ENCODE measurements at regions not wholly inside any gene's neighbourhood (a gene's known extent, or its start where the extent isn't known, plus 50 kb on each side); places are given as distances from the start of the nearest gene placed in this dataset.

DNA sequence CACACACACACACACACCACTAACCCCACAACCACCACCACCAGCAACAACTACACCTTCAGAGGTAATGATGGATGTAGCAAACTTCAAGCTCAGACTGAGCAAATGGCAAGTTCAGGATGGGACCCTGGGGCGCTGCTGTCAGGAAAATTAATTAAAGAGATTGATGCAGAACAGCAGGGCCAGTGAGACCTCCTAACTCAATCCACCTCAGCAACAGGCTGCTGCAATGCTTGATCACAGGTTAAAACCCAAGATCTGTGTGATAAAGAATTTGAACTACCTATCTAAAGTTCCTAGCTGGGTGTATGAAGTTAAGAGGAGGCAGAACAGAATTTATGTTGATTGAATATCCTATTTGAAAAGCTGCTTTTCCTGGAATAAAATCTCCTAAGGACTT, 140.3 kb upstream of the FER start:
- no peak for TF ChIP-seq JUND (IDR thresholded peaks at IDR 0.05; ENCODE audit: low read depth)

DNA sequence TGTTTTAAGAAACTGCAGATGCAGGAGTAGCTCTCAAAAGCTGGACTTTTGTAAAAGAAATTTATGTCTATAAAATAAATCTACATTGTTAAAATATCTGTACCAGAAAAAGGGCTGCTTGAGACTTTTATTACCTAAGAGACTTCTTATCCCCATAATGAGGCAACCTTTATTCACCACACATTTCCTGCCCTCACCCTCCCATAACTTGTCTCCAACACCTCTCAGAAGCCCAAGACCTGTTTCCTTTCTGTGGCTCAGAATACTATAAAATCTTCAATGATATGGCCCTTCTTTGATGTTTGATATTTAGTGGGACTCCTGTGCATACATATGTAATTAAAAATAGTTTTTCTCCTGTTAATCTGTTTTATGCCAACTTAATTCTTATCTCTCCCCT, 141.5 kb upstream of the FER start:
- in situ Hi-C loops (cut with HindIII; ENCODE audit: low pct_unique_long_range_greater_than_20kb, low sequenced_read_pairs), result no loop called here
- no peak for TF ChIP-seq JUND (IDR thresholded peaks at IDR 0.05; ENCODE audit: low read depth)
- DNase-seq (ENCODE audit: low read depth in 1 of 2, low spot score in 1 of 2), result no peak

More for the DNA sequence above, 140.3 kb upstream of the FER start:
- in situ Hi-C loops (cut with HindIII; ENCODE audit: low pct_unique_long_range_greater_than_20kb, low sequenced_read_pairs), result no loop called here
- DNase-seq (ENCODE audit: low read depth in 1 of 2, low spot score in 1 of 2), result no peak

DNA sequence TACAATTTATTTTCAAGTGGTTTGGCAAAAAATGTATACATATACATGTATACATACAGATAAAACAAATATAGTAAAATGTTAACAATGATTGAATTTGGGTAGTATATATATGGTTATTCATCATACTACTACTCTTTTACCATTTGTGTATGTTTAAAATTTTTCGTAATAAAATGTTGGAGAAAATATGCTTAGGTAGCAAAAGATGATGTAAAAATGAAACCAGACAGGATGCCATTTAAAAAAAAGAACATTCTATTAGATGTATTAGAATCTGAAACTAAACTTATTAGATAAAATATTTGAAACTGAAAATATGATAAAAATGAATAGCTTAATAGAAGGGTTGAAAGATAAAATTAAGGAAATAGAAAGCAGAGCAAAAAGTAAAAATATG, 144.9 kb upstream of the FER start:
- in situ Hi-C loops (cut with HindIII; ENCODE audit: low pct_unique_long_range_greater_than_20kb, low sequenced_read_pairs), result no loop called here
- no peak for TF ChIP-seq JUND (IDR thresholded peaks at IDR 0.05; ENCODE audit: low read depth)
- no peak for DNase-seq (ENCODE audit: low read depth in 1 of 2, low spot score in 1 of 2)

DNA sequence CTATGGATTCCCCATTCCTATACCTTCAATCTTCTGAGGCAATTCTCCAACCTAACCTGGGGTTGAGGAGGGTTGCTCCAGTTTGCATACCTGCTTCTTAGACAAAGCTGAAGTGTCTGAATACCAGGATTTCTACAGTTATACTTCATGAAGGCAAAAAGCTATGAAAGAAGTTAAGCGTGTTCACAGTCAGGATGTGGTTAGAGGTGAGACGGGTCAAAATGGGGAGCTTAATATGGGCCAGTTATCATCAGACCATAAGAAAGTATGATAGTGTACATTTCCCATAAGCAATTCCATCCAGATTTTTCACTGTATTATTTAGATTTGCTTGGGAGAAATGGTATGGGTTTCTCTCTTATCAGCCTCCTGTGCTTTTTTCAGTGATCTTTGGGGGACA, 156.9 kb upstream of the FER start:
- in situ Hi-C loops (cut with HindIII; ENCODE audit: low pct_unique_long_range_greater_than_20kb, low sequenced_read_pairs), result no loop called here
- no peak for DNase-seq (ENCODE audit: low read depth in 1 of 2, low spot score in 1 of 2)
- TF ChIP-seq JUND (IDR thresholded peaks at IDR 0.05; ENCODE audit: low read depth), result no peak

DNA sequence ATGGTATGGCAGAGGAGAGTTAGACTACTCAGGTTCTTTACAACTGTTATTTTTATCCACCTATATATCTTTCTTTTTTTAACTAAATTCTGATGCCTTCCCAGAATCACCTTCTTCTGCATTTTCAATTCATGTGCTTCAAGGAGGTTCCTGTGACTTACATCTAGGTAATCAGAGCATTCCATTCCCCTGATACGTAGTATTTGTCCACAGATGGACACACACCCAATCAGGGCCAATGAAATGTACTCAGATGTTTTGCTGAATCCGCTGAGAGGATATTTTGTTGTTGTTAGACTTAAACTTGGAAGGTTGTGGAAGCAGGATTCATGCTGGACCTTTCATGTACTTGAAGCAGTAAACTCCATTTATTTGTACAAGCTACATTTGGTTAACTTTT, 159.4 kb upstream of the FER start:
- in situ Hi-C loops (cut with HindIII; ENCODE audit: low pct_unique_long_range_greater_than_20kb, low sequenced_read_pairs), result no loop called here
- DNase-seq (ENCODE audit: low read depth in 1 of 2, low spot score in 1 of 2), result no peak
- TF ChIP-seq JUND (IDR thresholded peaks at IDR 0.05; ENCODE audit: low read depth), result no peak

DNA sequence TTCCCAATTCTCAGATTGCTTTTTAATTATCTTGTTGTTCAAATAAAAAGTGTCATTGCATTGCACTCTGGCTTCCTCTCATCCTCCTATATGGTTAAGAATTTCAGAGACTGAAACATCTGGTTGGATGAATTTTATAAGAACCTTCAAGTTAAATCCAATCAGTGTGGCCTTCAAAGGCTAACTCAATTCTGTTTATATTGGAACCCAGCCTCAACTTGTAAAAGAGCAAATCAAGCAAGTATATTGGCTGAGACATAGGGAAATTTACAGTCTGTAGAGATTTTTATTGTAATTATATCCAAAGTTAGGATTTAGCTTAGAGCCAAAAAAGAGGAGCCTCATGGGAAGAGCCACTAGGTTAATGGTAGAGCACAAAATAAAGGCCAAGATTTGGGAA, 159.9 kb upstream of the FER start:
- TF ChIP-seq JUND (IDR thresholded peaks at IDR 0.05; ENCODE audit: low read depth), result no peak
- DNase-seq (ENCODE audit: low read depth in 1 of 2, low spot score in 1 of 2), result no peak
- in situ Hi-C loops (cut with HindIII; ENCODE audit: low pct_unique_long_range_greater_than_20kb, low sequenced_read_pairs), result no loop called here

DNA sequence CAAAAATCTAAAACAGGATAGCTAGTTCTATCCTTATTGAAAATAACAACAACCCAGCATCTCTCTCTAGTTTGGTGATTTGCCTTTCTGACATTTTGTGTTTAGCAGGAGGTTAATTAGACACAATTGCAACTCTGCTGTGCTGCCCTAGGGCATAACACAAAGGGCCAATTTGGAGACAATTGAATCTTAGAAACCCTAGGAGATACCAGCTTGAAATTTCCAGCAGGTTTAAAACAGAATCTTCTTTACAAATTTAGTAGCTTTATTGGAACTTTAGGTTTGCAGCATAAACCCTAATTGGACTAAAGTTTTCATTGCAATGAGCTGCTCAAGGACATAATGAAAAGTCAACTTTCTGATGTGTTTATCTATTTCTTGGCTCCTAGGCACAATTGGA, 166.7 kb upstream of the FER start:
- in situ Hi-C loops (cut with HindIII; ENCODE audit: low pct_unique_long_range_greater_than_20kb, low sequenced_read_pairs), result no loop called here
- no peak for DNase-seq (ENCODE audit: low read depth in 1 of 2, low spot score in 1 of 2)
- TF ChIP-seq JUND (IDR thresholded peaks at IDR 0.05; ENCODE audit: low read depth), result no peak

DNA sequence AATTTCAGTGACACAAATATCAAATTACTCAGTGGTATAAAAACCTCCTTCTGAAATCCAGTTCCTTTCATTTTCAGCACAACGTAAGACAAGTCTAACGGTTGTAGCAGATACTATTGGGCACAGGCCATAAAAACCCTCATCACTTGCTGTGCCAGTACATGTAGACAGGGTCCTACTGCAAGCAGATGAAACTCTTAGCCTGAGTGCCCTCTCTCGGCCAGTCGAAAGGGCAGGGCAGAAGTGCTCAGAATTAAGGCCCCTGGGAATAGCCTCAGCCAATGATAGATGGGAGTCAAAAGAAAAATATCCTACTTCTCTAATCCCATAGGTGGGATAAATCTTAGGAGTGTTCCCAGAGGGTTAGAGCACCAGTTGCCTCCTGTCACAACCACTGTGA, 168.5 kb upstream of the FER start:
- TF ChIP-seq JUND (IDR thresholded peaks at IDR 0.05; ENCODE audit: low read depth), result no peak
- in situ Hi-C loops (cut with HindIII; ENCODE audit: low pct_unique_long_range_greater_than_20kb, low sequenced_read_pairs), result no loop called here
- no peak for DNase-seq (ENCODE audit: low read depth in 1 of 2, low spot score in 1 of 2)

DNA sequence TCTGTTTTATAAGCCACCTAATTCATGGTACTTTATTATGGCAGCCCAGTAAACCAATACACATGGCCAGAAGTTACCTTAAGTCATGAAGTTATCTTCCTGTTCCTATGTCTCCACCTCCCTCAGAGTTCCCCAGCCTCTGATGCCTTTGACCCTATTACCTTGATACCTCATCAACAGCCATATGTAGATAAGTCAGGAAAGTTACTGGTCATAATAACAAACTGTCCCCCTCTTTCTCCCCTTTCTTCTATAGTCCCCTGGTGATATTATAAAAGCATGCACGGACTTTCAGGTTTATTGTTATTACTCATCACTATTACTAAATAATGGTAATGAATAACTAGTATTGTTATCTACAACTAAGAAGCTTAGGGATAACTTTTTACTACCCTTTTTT, 168.9 kb upstream of the FER start:
- no peak for DNase-seq (ENCODE audit: low read depth in 1 of 2, low spot score in 1 of 2)
- TF ChIP-seq JUND (IDR thresholded peaks at IDR 0.05; ENCODE audit: low read depth), result no peak
- in situ Hi-C loops (cut with HindIII; ENCODE audit: low pct_unique_long_range_greater_than_20kb, low sequenced_read_pairs), result no loop called here

DNA sequence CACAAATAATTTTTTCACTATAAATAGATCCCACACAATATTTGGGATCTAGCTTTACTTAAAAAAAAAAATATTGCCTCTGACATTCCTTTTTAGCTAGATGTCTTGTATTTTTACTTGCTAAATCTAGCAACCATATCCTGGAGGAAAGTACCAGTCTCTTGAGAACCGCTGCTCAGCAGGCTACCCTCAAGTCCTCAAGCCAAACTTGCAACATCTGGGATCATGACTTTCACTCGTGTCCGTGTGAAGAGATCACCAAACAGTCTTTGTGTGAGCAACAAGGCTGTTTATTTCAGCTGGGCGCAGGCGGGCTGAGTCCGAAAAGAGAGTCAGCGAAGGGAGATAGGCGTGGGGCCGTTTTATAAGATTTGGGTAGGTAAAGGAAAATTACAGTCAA, 180.3 kb upstream of the FER start:
- in situ Hi-C loops (cut with HindIII; ENCODE audit: low pct_unique_long_range_greater_than_20kb, low sequenced_read_pairs), result no loop called here
- DNase-seq (ENCODE audit: low read depth in 1 of 2, low spot score in 1 of 2), result no peak
- TF ChIP-seq JUND (IDR thresholded peaks at IDR 0.05; ENCODE audit: low read depth), result no peak

DNA sequence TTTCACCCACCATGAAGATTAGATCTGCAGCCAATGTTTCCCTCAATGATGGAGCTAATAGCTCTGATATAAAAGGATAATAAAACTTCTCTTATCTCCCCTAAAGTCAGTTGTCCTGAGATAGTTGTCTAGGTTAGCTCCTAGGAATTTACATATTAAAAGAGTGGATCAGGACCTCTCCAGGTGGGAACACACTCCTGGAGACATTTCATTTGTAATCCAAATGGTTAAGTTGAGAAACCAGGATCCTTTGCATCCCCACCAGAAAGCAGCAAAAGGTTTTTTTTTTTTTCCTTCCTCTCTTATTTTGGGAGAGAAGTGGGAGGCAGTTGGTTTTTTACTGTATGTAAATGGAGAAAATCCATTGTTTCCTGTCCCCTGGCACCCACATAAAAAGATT, 182.5 kb upstream of the FBXL17 start:
- in situ Hi-C loops (cut with HindIII; ENCODE audit: low pct_unique_long_range_greater_than_20kb, low sequenced_read_pairs), result no loop called here
- TF ChIP-seq JUND (IDR thresholded peaks at IDR 0.05; ENCODE audit: low read depth), result no peak
- DNase-seq (ENCODE audit: low read depth in 1 of 2, low spot score in 1 of 2), result no peak

DNA sequence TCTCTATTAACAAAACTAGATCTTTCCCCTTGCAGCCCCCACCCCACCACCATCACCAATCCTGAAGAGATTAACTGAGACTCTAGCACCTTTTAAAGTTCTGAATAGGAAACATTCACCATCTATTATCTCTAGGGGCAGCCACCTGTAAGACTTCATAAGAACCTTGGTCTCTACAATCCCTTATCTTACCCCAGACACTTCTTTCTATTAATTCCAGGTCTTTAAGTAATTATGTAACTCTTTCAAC, 180.2 kb upstream of the FBXL17 start:
- TF ChIP-seq JUND (IDR thresholded peaks at IDR 0.05; ENCODE audit: low read depth), result no peak
- in situ Hi-C loops (cut with HindIII; ENCODE audit: low pct_unique_long_range_greater_than_20kb, low sequenced_read_pairs), result no loop called here
- no peak for DNase-seq (ENCODE audit: low read depth in 1 of 2, low spot score in 1 of 2)

DNA sequence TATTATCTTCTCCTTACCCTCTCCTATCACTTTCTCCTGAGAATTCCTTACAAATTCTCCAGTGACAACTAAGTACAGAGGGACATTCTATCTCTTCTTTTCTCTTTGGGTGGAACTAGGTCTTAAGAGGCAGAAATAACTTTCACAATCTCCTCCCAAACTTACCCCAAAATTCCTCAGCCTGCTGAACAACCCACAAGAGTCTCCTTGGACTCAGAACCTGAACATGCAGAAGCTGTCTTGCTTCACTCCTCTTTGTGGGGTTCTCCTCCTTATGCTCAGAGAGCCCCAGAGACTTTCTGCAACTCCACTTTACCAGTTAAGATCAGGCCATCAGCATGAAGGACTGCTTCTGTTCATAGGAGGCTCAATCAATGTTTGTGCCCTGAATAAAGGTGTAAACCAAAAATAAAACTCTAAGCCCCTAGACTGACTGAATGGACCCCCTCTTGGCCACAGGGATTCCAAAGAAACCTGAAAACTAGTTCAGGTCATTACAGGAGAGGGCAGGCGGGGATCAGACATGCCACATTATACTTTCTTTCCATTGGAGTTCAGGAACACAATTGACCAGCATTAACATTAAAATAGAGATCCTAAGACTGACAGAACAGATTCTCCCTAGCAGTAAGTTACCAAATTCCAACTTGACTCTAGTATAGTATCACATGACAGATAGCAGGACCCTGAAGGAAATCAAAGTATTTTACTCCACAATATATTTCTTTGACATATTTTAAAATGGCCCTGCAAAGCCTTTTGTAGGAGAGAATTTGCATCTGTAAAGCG, 179.7 kb upstream of the FBXL17 start:
- no peak for DNase-seq (ENCODE audit: low read depth in 1 of 2, low spot score in 1 of 2)
- TF ChIP-seq JUND (IDR thresholded peaks at IDR 0.05; ENCODE audit: low read depth), result no peak
- in situ Hi-C loops (cut with HindIII; ENCODE audit: low pct_unique_long_range_greater_than_20kb, low sequenced_read_pairs), result no loop called here

DNA sequence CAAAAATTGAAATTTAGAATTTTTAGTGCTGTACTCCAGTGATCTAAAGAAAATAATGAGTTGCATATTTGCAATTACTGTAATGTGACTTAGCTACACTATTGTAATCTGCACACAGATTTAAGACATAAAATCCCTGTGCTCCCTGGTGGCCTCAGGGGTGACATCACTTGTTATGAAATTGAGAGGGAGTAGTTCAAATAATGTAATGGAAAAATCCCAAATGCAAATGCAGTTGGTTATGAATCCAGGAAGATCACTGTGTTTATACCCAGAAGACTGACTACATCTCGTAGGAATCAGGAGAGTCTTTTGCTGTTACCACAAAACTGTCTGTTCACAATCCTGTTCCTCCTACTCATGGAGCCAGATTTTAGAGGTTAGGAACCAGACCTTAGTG, 178.7 kb upstream of the FBXL17 start:
- TF ChIP-seq JUND (IDR thresholded peaks at IDR 0.05; ENCODE audit: low read depth), result no peak
- in situ Hi-C loops (cut with HindIII; ENCODE audit: low pct_unique_long_range_greater_than_20kb, low sequenced_read_pairs), result no loop called here
- no peak for DNase-seq (ENCODE audit: low read depth in 1 of 2, low spot score in 1 of 2)
